NCI-H146 treated with DMSO at 0.1 percent for 48 hours (cell line): ENCODE measurements at regions not wholly inside any gene's neighbourhood (a gene's known extent, or its start where the extent isn't known, plus 50 kb on each side); places are given as distances from the start of the nearest gene placed in this dataset.
"Not testable (repeated sequence)": the region's sequence is repeated elsewhere in the genome, so short reads cannot be mapped to it uniquely, and the experiment has no call there.

Source experiments
- DNase-seq: peaks from one replicate; lab custom pipeline; 2025; ENCODE audit not compliant: unreplicated experiment; lab: John Stamatoyannopoulos, UW

- no peak for DNase-seq
These were observed 1776.2 kb downstream of the PCDH9 start for GRCh38 chr13:65453982-65454381.

- DNase-seq, result no peak
These were observed 1784.8 kb downstream of the PCDH9 start for GRCh38 chr13:65445340-65445739.

GRCh38 chr13:65435590-65435989, 1794.5 kb downstream of the PCDH9 start:
- no peak for DNase-seq

GRCh38 chr13:65417953-65418352, 1812.2 kb downstream of the PCDH9 start:
- DNase-seq, result no peak

- no peak for DNase-seq
These were observed 1813.4 kb downstream of the PCDH9 start for GRCh38 chr13:65416784-65417183.

GRCh38 chr13:65414187-65414586, 1815.9 kb downstream of the PCDH9 start:
- DNase-seq, result no peak

GRCh38 chr13:65411521-65411920, 1818.6 kb downstream of the PCDH9 start:
- no peak for DNase-seq

- no peak for DNase-seq
These were observed 1819.3 kb downstream of the PCDH9 start for GRCh38 chr13:65410791-65411190.

GRCh38 chr13:65401315-65401714, 1828.8 kb downstream of the PCDH9 start:
- no peak for DNase-seq

GRCh38 chr13:65400702-65401101, 1829.4 kb downstream of the PCDH9 start:
- DNase-seq, result no peak

GRCh38 chr13:65387743-65388347, 1842.3 kb downstream of the PCDH9 start:
- no peak for DNase-seq

GRCh38 chr13:65378943-65379519, 1851.1 kb downstream of the PCDH9 start:
- DNase-seq, result no peak

GRCh38 chr13:65378484-65378883, 1851.7 kb downstream of the PCDH9 start:
- DNase-seq, result no peak

GRCh38 chr13:65368832-65369231, 1861.3 kb downstream of the PCDH9 start:
- DNase-seq, result no peak

- DNase-seq, result no peak
These were observed 1876.2 kb downstream of the PCDH9 start for GRCh38 chr13:65353951-65354350.

GRCh38 chr13:65353150-65353549, 1877.0 kb downstream of the PCDH9 start:
- DNase-seq, result not testable (repeated sequence)

GRCh38 chr13:65347420-65348030, 1882.6 kb downstream of the PCDH9 start:
- no peak for DNase-seq

GRCh38 chr13:65343898-65344663, 1886.1 kb downstream of the PCDH9 start:
- DNase-seq, result no peak

- no peak for DNase-seq
These were observed 1887.4 kb downstream of the PCDH9 start for GRCh38 chr13:65342541-65343337.

- no peak for DNase-seq
These were observed 1890.9 kb downstream of the PCDH9 start for GRCh38 chr13:65339241-65339640.

- DNase-seq, result no peak
These were observed 1893.2 kb downstream of the PCDH9 start for GRCh38 chr13:65336916-65337315.
